ENCODE measurements at regions not wholly inside any gene's neighbourhood (a gene's known extent, or its start where the extent isn't known, plus 50 kb on each side); places are given as distances from the start of the nearest gene placed in this dataset.

GRCh38 chr9:115943431-115944165 lies 210.0 kb upstream of the PAPPA start:
- no peak for DNase-seq (ENCODE audit: low spot score)

GRCh38 chr9:115944166-115944948 lies 209.2 kb upstream of the PAPPA start:
- peak; percentile 80 for DNase-seq (ENCODE audit: low spot score)

GRCh38 chr9:115945009-115945431 lies 208.6 kb upstream of the PAPPA start:
- DNase-seq (ENCODE audit: low spot score) = no peak

GRCh38 chr9:115946530-115946929 lies 207.1 kb upstream of the PAPPA start:
- no peak for DNase-seq (ENCODE audit: low spot score)

GRCh38 chr9:115951977-115952376 lies 201.6 kb upstream of the PAPPA start:
- DNase-seq (ENCODE audit: low spot score) = no peak

- no peak for DNase-seq (ENCODE audit: low spot score)
Measured at GRCh38 chr9:115952430-115953292, 200.9 kb upstream of the PAPPA start.

GRCh38 chr9:115956371-115956770 lies 197.2 kb upstream of the PAPPA start:
- DNase-seq (ENCODE audit: low spot score) = no peak

- no peak for DNase-seq (ENCODE audit: low spot score)
Measured at GRCh38 chr9:115957585-115957984, 196.0 kb upstream of the PAPPA start.

GRCh38 chr9:115964710-115965347 lies 188.8 kb upstream of the PAPPA start:
- no peak for DNase-seq (ENCODE audit: low spot score)

GRCh38 chr9:115966660-115967059 lies 186.9 kb upstream of the PAPPA start:
- no peak for DNase-seq (ENCODE audit: low spot score)

GRCh38 chr9:115969096-115969495 lies 184.5 kb upstream of the PAPPA start:
- no peak for DNase-seq (ENCODE audit: low spot score)

GRCh38 chr9:115972362-115972761 lies 181.2 kb upstream of the PAPPA start:
- DNase-seq (ENCODE audit: low spot score) = no peak

GRCh38 chr9:115972843-115973595 lies 180.6 kb upstream of the PAPPA start:
- no peak for DNase-seq (ENCODE audit: low spot score)

GRCh38 chr9:115976781-115977180 lies 176.8 kb upstream of the PAPPA start:
- no peak for DNase-seq (ENCODE audit: low spot score)

GRCh38 chr9:115978091-115978490 lies 175.5 kb upstream of the PAPPA start:
- DNase-seq (ENCODE audit: low spot score) = no peak

- no peak for DNase-seq (ENCODE audit: low spot score)
Measured at GRCh38 chr9:115978659-115979096, 174.9 kb upstream of the PAPPA start.

- no peak for DNase-seq (ENCODE audit: low spot score)
Measured at GRCh38 chr9:115980054-115980453, 173.5 kb upstream of the PAPPA start.

- DNase-seq (ENCODE audit: low spot score) = no peak
Measured at GRCh38 chr9:115980502-115980901, 173.1 kb upstream of the PAPPA start.

- no peak for DNase-seq (ENCODE audit: low spot score)
Measured at GRCh38 chr9:115980976-115981375, 172.6 kb upstream of the PAPPA start.

GRCh38 chr9:115983366-115983765 lies 170.2 kb upstream of the PAPPA start:
- DNase-seq (ENCODE audit: low spot score) = no peak

- DNase-seq (ENCODE audit: low spot score) = no peak
Measured at GRCh38 chr9:115985657-115986056, 167.9 kb upstream of the PAPPA start.
